Right forelimb (tissue), 1 donor: ENCODE measurements at regions not wholly inside any gene's neighbourhood (a gene's known extent, or its start where the extent isn't known, plus 50 kb on each side); places are given as distances from the start of the nearest gene placed in this dataset.
"Not testable (repeated sequence)": the region's sequence is repeated elsewhere in the genome, so short reads cannot be mapped to it uniquely, and the experiment has no call there.

Experiments
- DNase-seq: peaks from one replicate; pipeline ENCODE4 v3.0.0-alpha.2; 2018

DNA sequence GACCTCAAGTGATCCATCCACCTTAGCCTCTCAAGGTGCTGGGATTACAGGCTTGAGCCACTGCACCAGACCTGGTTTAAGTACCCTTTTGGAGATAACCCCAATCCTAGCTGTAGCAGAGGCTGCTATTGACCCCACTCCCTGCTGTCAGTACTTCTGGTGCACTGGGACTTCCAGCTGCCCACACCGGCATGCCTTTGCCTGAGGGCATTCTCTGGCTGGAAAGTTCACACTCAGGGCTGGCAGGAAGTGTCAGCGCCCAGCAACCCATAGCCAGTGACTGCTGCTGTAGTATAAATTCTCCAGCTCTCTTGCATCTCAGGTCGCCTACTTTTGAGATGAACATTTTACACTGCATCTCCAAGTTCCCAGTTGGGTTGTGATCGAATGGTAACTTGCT lies 75.3 kb downstream of the UTRN start:
- no peak for DNase-seq

GRCh38 chr6:144361016-144361415 lies 75.9 kb downstream of the UTRN start:
- no peak for DNase-seq

DNA sequence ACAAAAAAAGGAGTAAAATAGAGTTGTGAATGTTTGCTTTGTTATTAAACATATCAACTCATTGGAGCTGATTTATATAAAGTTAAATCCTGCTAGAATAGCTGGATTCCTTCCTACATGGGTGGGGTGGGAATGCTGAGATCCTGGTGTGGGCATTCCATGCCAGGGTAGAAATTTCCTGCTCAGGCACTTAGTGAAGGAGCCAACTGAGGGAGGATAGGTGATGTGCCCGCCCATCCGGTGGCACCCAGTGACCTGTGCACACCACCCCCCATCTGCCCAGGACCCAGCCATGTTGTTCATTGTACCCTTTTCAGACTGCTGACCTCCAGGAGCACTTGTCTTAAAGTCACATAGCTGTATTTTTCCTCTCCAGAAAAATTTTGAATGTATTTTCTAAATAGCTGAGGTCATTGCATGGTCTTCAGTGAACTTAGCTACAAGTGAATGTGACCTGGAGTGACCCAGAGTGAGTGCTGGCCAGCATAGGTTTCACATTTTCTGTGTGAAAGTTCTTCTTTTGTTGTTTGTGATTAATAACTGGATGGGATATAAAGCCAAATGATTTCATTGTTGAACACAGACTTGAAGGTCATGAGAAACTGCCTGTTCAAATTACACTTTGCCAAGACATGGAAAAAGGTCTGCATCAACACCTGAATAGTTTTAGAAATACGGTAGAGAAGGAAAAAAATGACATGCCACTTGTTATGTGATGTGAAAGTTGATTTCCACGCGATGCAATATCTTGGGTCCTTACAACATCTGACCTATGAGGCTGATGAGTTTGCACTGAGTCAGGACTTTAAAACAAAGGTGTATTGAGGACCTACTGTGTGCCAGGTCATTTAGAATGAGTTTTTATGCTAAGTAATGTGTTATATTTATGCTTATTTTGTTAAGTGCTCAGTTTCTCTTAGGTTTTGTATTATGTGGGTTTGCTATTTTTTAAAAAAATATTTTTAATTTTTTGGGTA lies 77.2 kb downstream of the UTRN start:
- DNase-seq = no peak

DNA sequence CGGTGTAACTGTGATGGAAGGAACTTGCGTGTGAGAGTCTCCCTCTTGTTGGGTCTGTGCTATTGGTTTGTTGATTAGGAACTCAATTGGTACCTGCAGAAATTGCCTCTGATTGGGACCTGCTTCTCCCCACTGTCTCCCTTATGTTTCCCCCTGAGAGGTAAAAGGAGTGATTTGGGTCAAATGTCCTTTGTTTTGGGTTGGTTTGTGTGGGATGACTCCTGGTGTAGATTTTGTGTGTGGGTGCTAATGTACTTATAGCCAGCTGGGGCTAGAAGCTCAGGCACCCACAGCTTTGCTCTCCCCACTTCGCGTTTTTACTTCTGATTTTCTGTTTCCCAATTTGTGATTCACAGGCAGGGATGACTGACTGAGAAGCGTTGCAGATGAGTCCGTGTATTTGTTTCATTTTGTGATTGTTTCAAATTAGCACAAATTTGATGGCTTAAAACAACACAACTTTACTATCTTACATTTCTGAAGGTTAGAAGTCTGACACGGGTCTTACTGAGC lies 79.1 kb downstream of the UTRN start:
- no peak for DNase-seq

- no peak for DNase-seq
Observed at GRCh38 chr6:144364782-144365181, 79.6 kb downstream of the UTRN start.

DNA sequence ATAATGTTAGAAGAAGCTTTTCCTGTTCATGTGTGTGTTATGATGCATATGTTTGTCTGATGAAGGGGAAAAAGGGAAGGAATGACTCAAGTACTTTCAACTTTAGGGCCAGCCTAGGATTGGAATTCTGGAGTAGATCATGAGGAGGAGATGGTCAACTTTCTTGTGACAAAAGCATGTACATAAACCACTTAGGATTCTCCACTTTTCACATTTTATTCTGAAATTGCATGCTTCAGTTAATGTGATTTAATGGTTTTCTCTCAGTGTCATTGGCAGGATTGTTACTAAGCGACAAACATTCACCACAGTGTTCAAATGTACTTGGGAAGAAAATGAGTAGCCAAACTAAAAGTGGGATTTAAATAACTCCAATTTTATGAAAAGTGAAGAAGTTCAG lies 80.1 kb downstream of the UTRN start:
- DNase-seq = no peak

DNA sequence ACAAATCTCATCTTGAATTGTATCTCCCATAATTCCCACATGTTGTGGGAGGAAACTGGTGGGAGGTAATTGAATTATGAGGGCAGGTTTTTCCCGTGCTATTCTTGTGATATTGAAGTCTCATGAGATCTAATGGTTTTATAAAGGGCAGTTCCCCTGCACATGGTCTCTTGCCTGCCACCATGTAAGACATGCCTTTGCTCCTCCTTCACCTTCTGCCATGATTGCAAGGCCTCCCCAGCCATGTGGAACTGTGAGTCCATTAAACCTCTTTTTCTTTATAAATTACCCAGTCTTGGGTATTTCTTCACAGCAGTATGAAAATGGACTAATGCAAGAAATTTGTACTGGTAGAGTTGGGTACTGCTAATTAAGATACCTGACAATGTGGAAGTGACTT lies 84.6 kb downstream of the UTRN start:
- DNase-seq = not testable (repeated sequence)

GRCh38 chr6:144372116-144372515 lies 87.0 kb downstream of the UTRN start:
- no peak for DNase-seq

DNA sequence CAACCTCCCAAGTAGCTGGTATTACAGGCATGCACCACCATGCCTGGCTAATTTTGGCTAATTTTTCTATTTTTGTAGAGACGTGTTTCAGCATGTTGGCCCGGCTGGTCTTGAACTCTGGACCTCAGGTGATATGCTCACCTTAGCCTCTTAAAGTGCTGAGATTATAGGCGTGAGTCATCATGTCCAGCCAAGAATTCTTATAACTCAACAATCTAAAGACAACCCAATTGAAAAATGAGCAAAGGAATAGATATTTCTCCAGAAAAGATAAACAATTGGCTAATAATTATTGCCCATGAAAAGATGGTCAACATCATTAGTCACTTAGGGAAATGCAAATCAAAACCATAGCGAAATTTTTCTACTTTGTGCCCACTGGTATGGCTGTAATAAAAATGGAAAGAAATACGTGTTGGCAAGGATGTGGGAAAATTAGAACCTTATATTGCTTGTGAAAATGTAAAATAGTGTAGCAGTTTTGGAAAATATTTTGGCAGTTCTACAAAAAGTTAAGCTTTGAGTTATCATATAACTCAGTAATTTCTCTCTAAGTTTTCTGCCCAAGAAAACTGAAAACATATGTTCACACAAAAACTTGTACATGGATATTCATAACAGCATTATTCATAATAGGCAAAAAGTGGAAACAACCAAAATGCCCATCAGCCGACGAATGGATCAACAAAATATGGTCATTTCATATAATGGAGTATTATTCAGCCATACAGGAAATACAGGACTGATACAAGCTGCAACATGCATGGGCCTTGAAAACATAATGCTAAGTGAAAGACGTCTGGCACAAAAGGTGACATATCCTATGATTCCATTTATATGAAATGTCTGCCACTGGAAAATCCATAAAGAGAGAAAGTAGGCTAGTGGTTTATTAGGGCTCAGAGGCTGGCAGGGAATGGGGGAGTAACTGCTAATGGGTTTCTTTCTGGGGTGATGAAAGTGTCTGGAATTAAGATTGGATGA lies 87.8 kb downstream of the UTRN start:
- DNase-seq = no peak

DNA sequence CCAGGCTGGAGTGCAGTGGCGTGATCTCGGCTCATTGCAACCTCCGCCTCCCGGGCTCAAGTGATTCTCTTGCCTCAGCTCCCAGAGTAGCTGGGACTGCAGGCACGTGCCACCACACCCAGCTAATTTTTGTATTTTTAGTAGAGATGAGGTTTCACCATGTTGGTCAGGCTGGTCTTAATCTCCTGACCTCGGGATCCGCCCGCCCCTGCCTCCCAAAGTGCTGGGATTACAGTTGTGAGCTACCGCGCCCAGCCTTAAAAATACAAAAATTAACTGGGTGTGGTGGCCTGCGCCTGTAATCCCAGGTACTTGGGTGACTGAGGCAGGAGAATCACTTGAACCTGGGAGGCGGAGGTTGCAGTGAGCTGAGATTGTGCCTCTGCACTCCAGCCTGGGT lies 89.4 kb downstream of the UTRN start:
- not testable (repeated sequence) for DNase-seq

DNA sequence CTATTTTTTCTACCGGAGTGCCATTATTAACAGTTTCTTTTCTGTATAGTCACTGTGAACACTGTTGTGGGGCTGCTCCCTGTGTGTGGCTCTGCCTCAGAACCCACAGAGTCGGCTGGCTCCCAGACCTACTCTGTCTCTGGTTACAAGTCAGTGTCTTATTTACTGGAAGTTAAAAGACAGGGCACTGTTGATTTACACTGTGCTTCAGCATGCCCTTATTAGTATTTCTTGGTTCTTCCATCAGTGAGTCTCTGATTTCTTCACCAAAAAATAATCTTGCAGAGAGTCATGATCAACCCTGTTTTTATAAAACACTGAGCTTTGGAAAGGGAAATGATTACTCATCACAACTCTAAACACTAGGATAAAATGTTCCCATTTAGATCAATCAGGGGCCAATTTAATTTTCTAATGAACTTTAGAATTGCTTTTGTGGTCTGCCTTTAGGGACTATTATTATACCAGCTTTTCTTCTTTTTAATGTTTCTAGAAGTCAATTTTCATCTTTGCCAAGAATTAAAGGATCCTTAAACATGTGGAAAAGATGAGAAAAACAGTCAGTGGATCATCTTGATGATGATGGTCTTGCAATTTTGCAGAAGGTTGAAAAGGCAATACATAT lies 92.6 kb downstream of the UTRN start:
- DNase-seq = no peak

- DNase-seq = no peak
Observed at GRCh38 chr6:144378437-144378836, 93.3 kb downstream of the UTRN start.

DNA sequence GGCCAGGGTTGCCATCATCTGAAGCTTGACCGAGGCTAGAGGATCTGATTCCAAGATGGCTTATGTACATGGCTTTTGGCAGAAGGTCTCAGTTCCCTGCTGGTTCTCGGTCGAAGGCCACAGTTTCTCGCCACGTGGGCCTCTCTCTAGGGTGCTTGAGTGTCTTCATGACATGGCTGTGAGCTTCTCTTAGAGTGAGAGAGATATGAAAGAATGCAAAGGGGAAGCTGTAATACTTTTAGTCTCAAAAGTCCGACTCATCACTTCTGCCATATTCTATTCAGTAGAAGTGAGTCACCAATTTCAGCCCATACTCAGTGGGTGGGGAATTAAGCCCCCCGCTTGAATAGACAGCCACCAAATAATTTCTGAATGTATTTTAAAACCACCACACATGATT lies 94.2 kb downstream of the UTRN start:
- no peak for DNase-seq

- DNase-seq = not testable (repeated sequence)
Observed at GRCh38 chr6:144381499-144381898, 96.4 kb downstream of the UTRN start.

DNA sequence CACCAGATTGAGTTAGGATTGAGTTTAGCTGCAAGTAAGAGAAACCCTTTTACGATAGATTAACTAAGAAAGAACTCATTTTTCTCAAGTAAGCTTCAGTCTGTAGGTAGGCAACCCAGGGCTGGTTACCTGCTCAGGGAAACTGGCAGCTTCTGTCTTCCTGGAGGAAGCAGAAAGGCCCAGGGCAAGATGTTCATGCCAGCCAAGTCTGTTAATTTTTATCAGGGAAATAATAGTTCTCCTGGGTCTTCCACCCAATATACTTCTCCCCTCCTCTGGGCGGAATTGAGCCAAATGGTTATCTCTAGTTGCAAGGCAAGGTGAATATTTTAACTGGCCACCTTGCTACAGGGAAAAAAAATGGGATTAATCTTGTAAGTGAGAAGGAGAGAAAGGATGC lies 98.2 kb downstream of the UTRN start:
- DNase-seq = no peak

DNA sequence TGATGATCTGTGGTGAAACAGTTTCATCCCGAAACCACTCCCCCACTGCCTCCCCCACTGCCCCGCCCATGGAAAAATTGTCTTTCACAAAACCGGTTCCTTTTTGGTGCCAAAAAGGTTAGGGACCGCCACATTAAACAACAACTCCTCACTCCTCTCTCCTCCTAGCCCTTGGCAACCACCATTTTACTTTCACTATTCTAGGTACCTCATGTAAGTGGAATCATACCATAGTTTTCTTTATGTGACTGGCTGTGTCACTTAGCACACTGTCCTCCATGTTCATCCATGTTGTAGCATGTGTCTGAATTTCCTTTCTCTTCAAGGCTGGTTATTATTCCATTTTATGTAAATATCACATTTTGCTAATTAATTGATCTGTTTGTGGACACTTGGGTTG lies 99.3 kb downstream of the UTRN start:
- DNase-seq = no peak

- not testable (repeated sequence) for DNase-seq
Observed at GRCh38 chr6:144389474-144389873, 104.3 kb downstream of the UTRN start.

- DNase-seq = no peak
Observed at GRCh38 chr6:144390202-144390601, 105.1 kb downstream of the UTRN start.

DNA sequence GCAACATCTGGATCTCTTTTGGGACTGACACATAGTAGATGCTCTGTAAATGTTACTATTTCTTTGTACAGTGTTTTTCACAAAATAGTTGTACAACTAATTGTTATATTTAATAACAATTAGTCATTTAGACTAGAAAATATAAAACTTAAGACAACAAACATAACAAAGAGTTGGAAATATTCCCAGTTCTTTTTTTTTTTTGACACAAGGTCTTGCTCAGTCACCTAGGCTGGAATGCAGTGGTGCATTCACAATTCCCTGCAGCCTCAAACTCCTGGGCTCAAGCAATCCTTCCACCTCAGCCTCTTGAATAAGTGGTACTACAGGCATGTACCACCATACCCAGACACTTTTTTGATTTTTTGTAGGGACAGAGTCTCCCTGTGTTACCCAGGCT lies 105.8 kb downstream of the UTRN start:
- no peak for DNase-seq

- DNase-seq = no peak
Observed at GRCh38 chr6:144392536-144392935, 107.4 kb downstream of the UTRN start.

- DNase-seq = no peak
Observed at GRCh38 chr6:144394210-144394609, 109.1 kb downstream of the UTRN start.

GRCh38 chr6:144395014-144395413 lies 109.9 kb downstream of the UTRN start:
- no peak for DNase-seq

GRCh38 chr6:144395826-144396225 lies 110.7 kb downstream of the UTRN start:
- no peak for DNase-seq
